ENCODE measurements at regions not wholly inside any gene's neighbourhood (a gene's known extent, or its start where the extent isn't known, plus 50 kb on each side); places are given as distances from the start of the nearest gene placed in this dataset.

GRCh38 chr10:23521735-23522134 is 82.9 kb downstream of the OTUD1 start:
- Histone ChIP-seq H3K9ac (replicated peaks; ENCODE audit: extremely low read depth, insufficient read depth, low read length) (no peak overlapping the region), H2AFZ (ENCODE audit: low read depth, low read length) (no peak overlapping the region), H3K27me3 (ENCODE audit: control insufficient read depth in 2 of 2, insufficient read depth in 2 of 2, low read length in 2 of 2) (no peaks in the 10 kb centered on the region), H3K9me3 (replicated peaks; ENCODE audit: control insufficient read depth, insufficient read depth, low read length) (no peaks in the 10 kb centered on the region), H3K9me1 (replicated peaks; ENCODE audit: control insufficient read depth, extremely low read depth, insufficient read depth, low read length) (no peaks in the 10 kb centered on the region), H3K27ac (ENCODE audit: insufficient read depth, low read depth, low read length) (no peak overlapping the region), H4K20me1 (replicated peaks; ENCODE audit: control insufficient read depth, extremely low read depth, insufficient read depth, low read length) (no peaks in the 10 kb centered on the region), H3K36me3 (ENCODE audit: control insufficient read depth in 2 of 2, extremely low read depth in 1 of 2, insufficient read depth in 2 of 2, low read length in 2 of 2) (no peaks in the 10 kb centered on the region), H3K79me2 (ENCODE audit: control insufficient read depth, insufficient read depth, low read length) (no peaks in the 10 kb centered on the region), H3K4me3 (replicated peaks in 1 of 3; ENCODE audit: insufficient read depth in 1 of 3, low read depth in 1 of 3, low read length in 3 of 3) (no peak overlapping the region), H3K4me1 (ENCODE audit: control insufficient read depth, extremely low read depth, insufficient read depth, low read length) (no peaks in the 10 kb centered on the region), H3K4me2 (ENCODE audit: insufficient read depth, low read length) (no peak overlapping the region)
- dilution Hi-C loops (cut with MboI; ENCODE audit: extremely low pct_ligation_motif_present, low sequenced_read_pairs), result no loop called here
- TF ChIP-seq EZH2 (IDR thresholded peaks at IDR 0.05; ENCODE audit: borderline replicate concordance, low read depth, low read length, severe bottlenecking) (no peak), FOS (IDR thresholded peaks at IDR 0.05; ENCODE audit: borderline replicate concordance, insufficient read depth, low read length) (no peak), MYC (IDR thresholded peaks at IDR 0.05; ENCODE audit: low read depth, low read length) (no peak), JUN (IDR thresholded peaks at IDR 0.05; ENCODE audit: borderline replicate concordance, insufficient read depth, insufficient read length, low read depth) (no peak), POLR2A (IDR thresholded peaks at IDR 0.05; ENCODE audit: low read depth, low read length) (no peak), POLR2AphosphoS5 (IDR thresholded peaks at IDR 0.05; ENCODE audit: insufficient read depth, low read depth, low read length) (no peak), GATA2 (IDR thresholded peaks at IDR 0.05; ENCODE audit: insufficient read depth, insufficient read length, low read depth, low read length) (no peak)
- DNase-seq (ENCODE audit: low read depth, low spot score), result no peak
- BruUV-seq (replicated peaks), result no TSS peak
- CTCF ChIA-PET, result no interaction called here
- intact Hi-C loops (cut with micrococcal nuclease), result loop anchor here (1.0 kb wide), 1 partner anchor 19 kb away; no protein-coding TSS in a partner anchor
- FAIRE-seq, result no peak
- POLR2A ChIA-PET, result no interaction called here

GRCh38 chr10:23522345-23522744 is 83.5 kb downstream of the OTUD1 start:
- no peaks in the 10 kb centered on the region for H3K79me2 ChIP-seq (ENCODE audit: control insufficient read depth, insufficient read depth, low read length)
- dilution Hi-C loops (cut with MboI; ENCODE audit: extremely low pct_ligation_motif_present, low sequenced_read_pairs), result no loop called here
- DNase-seq (ENCODE audit: low read depth, low spot score), result no peak

More at GRCh38 chr10:23522345-23522744, 83.5 kb downstream of the OTUD1 start:
- Histone ChIP-seq H3K27me3 (ENCODE audit: control insufficient read depth in 2 of 2, insufficient read depth in 2 of 2, low read length in 2 of 2) (no peaks in the 10 kb centered on the region), H4K20me1 (replicated peaks; ENCODE audit: control insufficient read depth, extremely low read depth, insufficient read depth, low read length) (no peaks in the 10 kb centered on the region), H3K4me2 (ENCODE audit: insufficient read depth, low read length) (no peak overlapping the region), H3K4me3 (replicated peaks in 1 of 3; ENCODE audit: insufficient read depth in 1 of 3, low read depth in 1 of 3, low read length in 3 of 3) (no peak overlapping the region), H3K36me3 (ENCODE audit: control insufficient read depth in 2 of 2, extremely low read depth in 1 of 2, insufficient read depth in 2 of 2, low read length in 2 of 2) (no peaks in the 10 kb centered on the region), H2AFZ (ENCODE audit: low read depth, low read length) (no peak overlapping the region), H3K9ac (replicated peaks; ENCODE audit: extremely low read depth, insufficient read depth, low read length) (no peak overlapping the region), H3K4me1 (ENCODE audit: control insufficient read depth, extremely low read depth, insufficient read depth, low read length) (no peaks in the 10 kb centered on the region), H3K9me3 (replicated peaks; ENCODE audit: control insufficient read depth, insufficient read depth, low read length) (no peaks in the 10 kb centered on the region), H3K9me1 (replicated peaks; ENCODE audit: control insufficient read depth, extremely low read depth, insufficient read depth, low read length) (no peaks in the 10 kb centered on the region), H3K27ac (ENCODE audit: insufficient read depth, low read depth, low read length) (no peak overlapping the region)
- CTCF ChIA-PET, result no interaction called here
- intact Hi-C loops (cut with micrococcal nuclease), result no loop called here
- POLR2A ChIA-PET, result no interaction called here
- no peak for FAIRE-seq
- BruUV-seq (replicated peaks), result no TSS peak
- no peak for TF ChIP-seq EZH2 (IDR thresholded peaks at IDR 0.05; ENCODE audit: borderline replicate concordance, low read depth, low read length, severe bottlenecking)
- no peak for TF ChIP-seq MYC (IDR thresholded peaks at IDR 0.05; ENCODE audit: low read depth, low read length)
- no peak for TF ChIP-seq MAX (IDR thresholded peaks at IDR 0.05; ENCODE audit: insufficient read depth, insufficient read length)
- TF ChIP-seq POLR2A (IDR thresholded peaks at IDR 0.05; ENCODE audit: low read depth, low read length), result no peak
